NCI-H2029 (cell line): ENCODE measurements at regions not wholly inside any gene's neighbourhood (a gene's known extent, or its start where the extent isn't known, plus 50 kb on each side); places are given as distances from the start of the nearest gene placed in this dataset.

Experiments
- DNase-seq: peaks from one replicate; lab custom pipeline; 2025; lab: John Stamatoyannopoulos, UW

GRCh38 chr2:120953066-120953756 lies 217.5 kb downstream of the GLI2 start:
- no peak for DNase-seq

GRCh38 chr2:120953843-120954584 lies 218.3 kb downstream of the GLI2 start:
- DNase-seq, result no peak

DNA sequence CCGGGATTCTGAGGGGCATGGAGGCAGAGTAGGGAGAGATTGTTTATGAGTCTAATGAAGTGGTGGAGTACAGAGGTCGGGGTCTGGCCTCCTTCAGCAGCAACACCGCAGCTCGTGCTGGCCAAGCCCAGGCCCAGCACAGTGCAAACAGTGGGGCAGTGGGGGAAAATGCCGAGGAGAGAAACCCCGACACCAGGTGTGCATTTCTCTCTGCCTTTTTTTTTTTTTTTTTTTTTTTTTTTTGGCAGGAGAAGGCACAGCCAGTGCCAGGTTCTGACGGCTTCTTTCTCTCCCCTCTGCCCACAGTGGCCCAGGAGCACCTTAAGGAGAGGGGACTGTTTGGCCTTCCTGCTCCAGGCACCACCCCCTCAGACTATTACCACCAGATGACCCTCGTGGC lies 219.3 kb downstream of the GLI2 start:
- peak; percentile 25 for DNase-seq

DNA sequence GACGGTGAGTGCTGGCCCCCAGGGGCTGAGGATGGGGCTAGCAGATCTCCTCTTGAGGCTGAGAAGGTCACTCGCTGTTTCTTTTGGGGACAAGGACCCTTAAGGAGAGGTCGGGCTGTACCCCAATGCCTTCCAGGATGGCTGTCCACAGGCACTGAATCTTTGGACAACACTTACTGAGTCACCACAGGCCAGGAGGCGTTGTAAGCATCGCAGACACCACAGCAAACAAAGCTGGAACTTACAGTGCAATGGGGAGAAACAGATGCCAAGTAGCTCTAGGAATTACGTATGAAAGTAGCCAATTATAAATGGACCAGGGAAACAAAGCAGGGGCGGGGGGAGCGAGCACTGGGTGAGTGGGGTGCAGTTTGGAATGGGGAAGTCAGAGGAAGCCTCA lies 219.8 kb downstream of the GLI2 start:
- no peak for DNase-seq

DNA sequence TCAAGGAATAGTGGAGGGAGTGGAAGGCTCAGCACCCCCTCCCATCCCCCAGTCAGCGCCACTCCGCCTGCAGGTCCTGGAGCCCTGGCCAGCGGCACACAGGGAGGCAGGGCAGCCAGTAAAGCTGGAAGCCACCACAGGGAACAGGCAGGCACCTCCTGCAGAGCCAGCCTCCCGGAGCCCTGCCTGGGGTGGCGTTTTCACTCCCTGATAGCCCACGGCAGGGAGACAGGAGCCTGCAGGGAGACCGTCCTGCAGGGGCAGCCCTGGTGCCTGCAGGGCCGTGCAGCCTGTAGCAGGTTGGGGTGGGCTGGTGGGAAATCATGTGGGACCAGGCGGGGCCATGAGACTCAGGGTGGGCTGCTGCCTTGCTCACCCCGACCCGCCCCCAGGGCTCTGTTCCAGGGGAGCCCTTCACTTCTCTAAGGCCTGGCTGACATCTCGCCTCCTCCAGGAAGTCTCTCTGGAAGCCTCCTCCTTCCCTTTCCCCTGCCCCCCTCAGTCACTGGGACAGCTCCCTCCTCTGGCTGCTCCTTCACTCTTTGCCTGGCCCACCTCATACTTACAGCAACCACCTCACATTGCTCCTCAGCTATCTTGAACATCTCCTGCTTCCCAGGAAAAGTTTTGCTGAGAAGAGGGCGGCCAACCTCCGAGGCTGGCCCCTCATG lies 221.0 kb downstream of the GLI2 start:
- no peak for DNase-seq

DNA sequence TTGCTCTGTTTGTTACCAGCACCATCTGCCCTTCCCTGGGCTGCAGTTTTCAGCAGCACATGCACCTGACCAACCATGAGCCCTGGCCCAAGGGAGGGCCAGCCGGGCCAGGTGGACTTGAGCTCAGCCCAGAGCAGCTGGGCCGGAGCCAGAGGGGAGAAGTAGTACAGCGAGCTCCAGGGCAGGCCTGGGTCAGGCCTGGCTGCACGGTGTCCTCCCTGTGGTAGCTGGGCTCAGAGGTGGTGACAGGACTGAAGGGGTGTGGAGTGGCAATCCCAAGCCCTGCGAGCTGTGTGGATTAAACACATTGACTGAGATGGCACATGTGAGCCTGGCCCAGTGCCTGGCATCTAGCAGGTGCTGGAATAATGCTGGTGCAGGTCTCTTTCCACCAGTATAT lies 222.2 kb downstream of the GLI2 start:
- no peak for DNase-seq

GRCh38 chr2:120958623-120959366 lies 223.1 kb downstream of the GLI2 start:
- no peak for DNase-seq

DNA sequence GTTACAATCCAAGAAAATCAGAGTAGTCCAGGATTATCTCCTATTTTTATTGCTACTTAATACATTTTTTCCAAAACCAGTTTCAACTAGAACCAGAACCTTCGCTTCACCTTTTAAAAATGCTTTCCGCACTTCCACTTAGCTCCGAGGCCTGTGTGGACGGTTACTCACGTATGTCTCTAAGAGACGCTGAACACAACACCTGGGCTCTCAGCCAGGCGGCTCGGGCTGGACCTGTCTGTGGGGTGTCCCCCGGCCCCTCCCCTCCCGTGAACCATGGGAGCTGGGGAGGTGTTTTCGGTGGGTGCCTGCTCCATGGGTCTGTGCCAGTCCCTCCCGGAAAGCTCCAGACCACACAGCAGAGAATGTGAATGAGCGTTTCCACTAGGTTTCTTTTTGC lies 223.8 kb downstream of the GLI2 start:
- no peak for DNase-seq

DNA sequence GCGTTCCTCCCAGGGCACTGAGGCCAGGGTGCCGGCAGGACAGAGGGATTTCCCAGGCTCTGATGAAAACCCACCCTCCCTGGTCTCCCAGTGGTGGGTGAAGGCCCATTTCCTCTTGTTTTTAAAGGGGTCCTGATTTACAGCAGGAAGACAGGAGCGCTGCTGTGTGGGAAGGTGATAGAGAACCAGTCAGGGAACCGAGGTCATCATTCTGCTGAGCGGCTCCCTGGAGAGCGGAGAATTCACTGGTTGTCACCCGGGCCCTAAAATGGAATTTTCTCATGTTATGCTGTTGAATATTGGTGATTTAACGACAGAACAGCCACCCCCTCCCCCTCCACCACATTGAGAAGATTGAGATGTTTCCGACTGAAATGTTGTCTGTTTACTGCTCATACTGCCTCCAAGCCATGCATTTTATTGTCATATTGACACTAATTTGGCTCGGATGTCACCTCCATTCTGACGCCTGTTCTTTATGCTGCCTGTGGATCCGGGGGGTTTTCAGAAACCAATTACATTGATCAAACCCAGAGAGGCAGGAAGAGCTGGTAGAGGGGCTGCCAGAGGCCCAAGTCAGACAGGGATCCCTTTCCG lies 225.2 kb downstream of the GLI2 start:
- DNase-seq, result no peak

- DNase-seq, result no peak
These were observed 225.7 kb downstream of the GLI2 start for GRCh38 chr2:120961396-120961795.

GRCh38 chr2:120963997-120964705 lies 228.5 kb downstream of the GLI2 start:
- no peak for DNase-seq

- no peak for DNase-seq
These were observed 229.2 kb downstream of the GLI2 start for GRCh38 chr2:120964819-120965218.

DNA sequence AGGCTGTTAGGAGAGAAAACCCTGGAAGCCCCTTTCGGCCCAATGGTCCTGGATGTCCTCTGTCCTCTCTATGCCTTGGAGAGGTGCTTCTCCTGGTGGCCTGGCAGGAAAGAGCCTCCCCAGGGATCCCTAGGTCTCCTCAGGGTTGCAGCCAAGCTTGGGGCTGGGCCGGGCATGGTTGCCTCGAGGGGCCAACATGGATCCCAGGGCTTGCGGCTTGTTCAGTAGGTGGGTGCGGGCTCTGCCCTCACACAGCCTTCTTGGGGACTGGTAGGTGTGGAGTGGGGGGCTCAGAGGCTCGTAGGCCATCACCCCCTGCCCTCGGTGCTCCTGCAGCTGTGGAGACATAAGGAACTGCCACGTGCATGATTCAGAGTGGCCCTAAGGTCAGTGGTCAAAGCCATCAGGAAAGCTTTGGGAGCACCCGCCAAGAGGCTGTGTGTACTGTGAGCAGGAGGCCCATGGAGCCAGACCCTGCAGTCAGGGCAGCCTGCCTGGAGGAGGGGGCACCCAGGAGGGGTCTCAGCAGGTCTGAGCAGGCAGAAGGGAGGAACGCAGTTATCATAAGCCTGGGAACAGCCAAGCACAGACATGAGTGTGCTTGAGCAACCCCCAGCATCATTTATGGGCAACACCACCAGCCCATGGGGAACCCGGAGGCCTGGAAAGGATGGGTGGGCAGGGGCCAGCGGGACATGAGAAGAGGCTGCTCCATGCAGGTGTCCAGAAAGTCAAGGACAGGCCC lies 231.0 kb downstream of the GLI2 start:
- no peak for DNase-seq

GRCh38 chr2:120968307-120969015 lies 232.8 kb downstream of the GLI2 start:
- no peak for DNase-seq

- no peak for DNase-seq
These were observed 234.1 kb downstream of the GLI2 start for GRCh38 chr2:120969613-120970355.

GRCh38 chr2:120971866-120972265 lies 236.2 kb downstream of the GLI2 start:
- no peak for DNase-seq

DNA sequence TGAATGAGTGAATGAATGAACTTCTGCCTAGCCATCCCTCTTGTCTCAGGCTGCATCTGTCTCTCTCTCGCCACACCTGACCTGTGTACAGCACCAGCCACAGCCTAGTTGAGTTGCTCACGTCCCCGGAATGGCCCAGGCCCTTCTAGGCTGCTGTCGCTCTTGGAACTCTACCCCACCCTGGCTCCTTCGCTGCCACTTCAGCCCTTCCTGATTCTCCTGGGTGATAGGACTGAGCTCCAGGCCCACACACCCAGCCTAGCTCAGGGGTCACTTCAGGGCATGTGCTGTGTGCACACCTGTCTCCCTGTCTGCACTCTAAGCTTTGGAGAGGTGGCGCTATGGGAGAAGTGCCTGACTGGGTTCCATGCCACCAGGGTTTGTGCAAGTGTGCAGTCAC lies 236.6 kb downstream of the GLI2 start:
- peak; percentile 83 for DNase-seq

DNA sequence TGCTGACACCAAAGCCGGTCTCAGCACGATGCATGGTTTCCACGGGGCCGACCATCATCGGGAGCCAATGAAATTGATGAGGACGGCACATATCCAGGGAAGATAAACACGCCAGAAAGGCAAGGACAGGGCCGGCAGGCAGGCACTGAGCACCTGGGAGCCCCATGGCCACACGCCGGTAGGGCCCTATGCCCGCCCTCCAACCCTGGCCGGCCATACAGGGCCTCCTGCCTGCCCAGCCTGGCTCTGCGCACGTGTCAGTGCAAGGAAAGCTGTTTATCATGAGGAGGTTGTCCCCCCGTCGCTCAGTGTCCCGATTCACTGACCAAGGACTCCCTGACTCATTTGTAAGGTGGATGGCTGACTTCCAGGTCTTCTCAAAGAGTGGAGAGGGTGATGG lies 237.5 kb downstream of the GLI2 start:
- no peak for DNase-seq

DNA sequence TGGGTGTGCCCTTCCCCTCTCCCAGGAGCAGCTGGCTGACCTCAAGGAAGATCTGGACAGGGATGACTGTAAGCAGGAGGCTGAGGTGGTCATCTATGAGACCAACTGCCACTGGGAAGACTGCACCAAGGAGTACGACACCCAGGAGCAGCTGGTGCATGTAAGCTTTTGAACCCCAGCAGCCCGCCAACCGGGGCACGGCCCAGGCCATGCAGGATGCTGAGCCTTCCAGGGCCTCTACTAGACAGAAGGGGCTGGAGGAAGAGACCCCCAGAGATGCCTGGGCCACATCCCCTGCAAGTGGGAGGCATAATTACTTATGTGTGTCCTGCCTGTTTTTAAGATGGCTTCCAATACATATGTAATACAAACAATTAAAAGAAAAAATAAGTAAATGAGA lies 239.3 kb downstream of the GLI2 start:
- DNase-seq, result no peak
